HG02763 (cell line): ENCODE measurements at regions not wholly inside any gene's neighbourhood (a gene's known extent, or its start where the extent isn't known, plus 50 kb on each side); places are given as distances from the start of the nearest gene placed in this dataset.

ENCODE experiments used
- ATAC-seq: cut with Tn5 transposase; IDR thresholded peaks from one replicate; pipeline ENCODE4 v1.9.1; 2021; ENCODE audit warnings: mild to moderate bottlenecking, moderate library complexity; ENCODE audit not compliant: unreplicated experiment

- no peak for ATAC-seq
Observed at GRCh38 chr18:78571063-78571785, 408.4 kb upstream of the SALL3 start.

- no peak for ATAC-seq
Observed at GRCh38 chr18:78571831-78572347, 407.7 kb upstream of the SALL3 start.

GRCh38 chr18:78573773-78574172, 405.8 kb upstream of the SALL3 start:
- ATAC-seq, result no peak

GRCh38 chr18:78576967-78577366, 402.7 kb upstream of the SALL3 start:
- no peak for ATAC-seq

GRCh38 chr18:78579449-78579848, 400.2 kb upstream of the SALL3 start:
- ATAC-seq, result no peak

GRCh38 chr18:78579854-78580577, 399.6 kb upstream of the SALL3 start:
- ATAC-seq, result no peak

- no peak for ATAC-seq
Observed at GRCh38 chr18:78580835-78581339, 398.7 kb upstream of the SALL3 start.

- no peak for ATAC-seq
Observed at GRCh38 chr18:78582181-78582709, 397.4 kb upstream of the SALL3 start.

GRCh38 chr18:78582898-78583738, 396.5 kb upstream of the SALL3 start:
- ATAC-seq, result no peak

- ATAC-seq, result no peak
Observed at GRCh38 chr18:78583739-78584458, 395.7 kb upstream of the SALL3 start.

GRCh38 chr18:78584459-78585022, 395.1 kb upstream of the SALL3 start:
- no peak for ATAC-seq

- ATAC-seq, result no peak
Observed at GRCh38 chr18:78586586-78586985, 393.0 kb upstream of the SALL3 start.

GRCh38 chr18:78587096-78587495, 392.5 kb upstream of the SALL3 start:
- ATAC-seq, result no peak

- no peak for ATAC-seq
Observed at GRCh38 chr18:78587626-78588600, 391.7 kb upstream of the SALL3 start.

GRCh38 chr18:78589916-78590437, 389.6 kb upstream of the SALL3 start:
- ATAC-seq, result no peak

- no peak for ATAC-seq
Observed at GRCh38 chr18:78595453-78595852, 384.2 kb upstream of the SALL3 start.

- no peak for ATAC-seq
Observed at GRCh38 chr18:78595924-78596573, 383.6 kb upstream of the SALL3 start.

- no peak for ATAC-seq
Observed at GRCh38 chr18:78596794-78597345, 382.7 kb upstream of the SALL3 start.
